ENCODE measurements at regions not wholly inside any gene's neighbourhood (a gene's known extent, or its start where the extent isn't known, plus 50 kb on each side); places are given as distances from the start of the nearest gene placed in this dataset.

DNA sequence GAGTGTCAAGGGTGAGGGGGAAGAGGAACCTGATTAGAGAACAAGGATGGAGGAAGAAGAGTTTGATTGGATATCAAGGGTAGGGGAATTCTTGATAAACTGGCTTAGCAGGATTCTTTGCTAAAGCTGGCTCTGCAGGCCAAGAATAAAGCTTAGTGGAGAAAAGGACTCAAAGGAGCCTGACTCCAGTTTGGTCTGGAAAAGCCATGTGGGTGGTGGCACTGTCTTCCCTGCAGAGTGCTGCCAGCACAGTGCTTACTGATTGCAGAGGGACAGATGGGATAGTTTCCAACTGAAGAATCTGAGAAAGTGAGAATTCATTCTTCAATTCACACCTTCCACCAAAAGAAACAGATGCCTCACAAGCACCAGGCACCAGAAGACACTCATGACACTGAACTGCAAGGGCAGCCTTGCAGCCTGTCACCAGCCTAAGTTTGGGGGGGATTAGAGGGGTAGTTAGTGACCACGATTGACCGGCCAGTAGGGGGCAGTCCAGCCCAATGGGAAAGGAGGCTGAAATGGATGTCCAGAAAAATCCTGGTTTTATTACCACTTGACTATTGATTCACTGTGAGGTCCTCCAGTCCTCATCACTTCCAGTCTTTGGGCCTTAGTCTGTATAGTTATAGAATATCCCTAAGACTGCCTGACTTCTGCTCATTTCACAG is 334.5 kb downstream of the SMAD2 start:
- DNase-seq (ENCODE audit: low spot score): no peak

DNA sequence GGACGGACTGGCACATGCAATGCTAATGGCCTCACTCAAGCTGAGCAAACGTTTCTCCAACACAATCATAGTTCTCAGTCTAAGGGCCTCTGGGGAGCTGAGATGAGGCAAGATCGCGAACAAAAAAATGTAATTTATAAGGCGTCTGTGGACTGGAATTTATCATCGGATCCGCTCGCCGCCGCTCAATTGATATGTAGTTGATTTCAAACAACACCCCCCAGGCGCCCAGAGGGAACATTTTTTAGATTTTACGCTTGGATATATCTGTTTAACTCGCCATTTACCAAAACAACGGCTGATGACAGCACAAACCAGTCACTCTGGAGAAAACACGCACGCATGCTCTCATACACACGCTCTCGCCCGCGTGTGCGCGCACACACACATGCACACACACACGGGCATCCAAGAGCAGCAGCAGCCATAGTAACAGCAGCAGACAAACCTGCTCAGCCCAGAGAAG is 335.8 kb downstream of the SMAD2 start:
- no peak for DNase-seq (ENCODE audit: low spot score)

DNA sequence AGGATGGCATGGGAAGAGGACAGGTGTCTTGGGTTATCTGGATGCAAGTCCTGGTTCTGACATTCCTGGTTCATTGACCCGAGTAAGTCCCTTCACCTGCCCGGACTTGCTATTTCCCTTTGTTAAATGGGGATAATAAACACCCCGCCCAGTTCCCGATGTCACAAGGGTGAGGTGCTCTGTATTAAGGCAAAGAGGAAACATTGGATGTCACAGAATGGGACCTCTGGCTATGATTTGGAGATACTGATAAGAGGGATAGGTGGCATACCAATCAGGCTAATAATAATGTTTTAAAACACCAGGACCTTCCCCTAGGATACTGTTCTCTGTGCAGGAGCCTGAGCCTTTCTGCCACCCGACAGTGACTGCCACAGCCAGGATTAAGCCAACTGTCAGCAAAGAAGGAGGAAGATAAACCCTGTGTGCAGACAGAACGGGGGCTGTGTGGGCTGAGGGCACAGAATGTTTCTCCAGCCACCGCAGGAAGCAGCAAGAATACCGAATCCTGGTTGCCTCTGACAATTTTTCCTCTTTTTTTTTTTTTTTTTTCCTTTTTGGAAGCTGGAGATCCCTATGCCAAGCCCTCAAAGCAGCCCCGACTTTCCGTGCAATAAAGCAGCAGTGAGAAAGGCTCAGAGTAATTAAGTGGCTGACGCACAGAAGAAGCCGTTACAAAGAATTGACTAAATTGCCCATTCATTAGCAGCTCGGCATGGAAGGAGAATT is 336.6 kb downstream of the SMAD2 start:
- DNase-seq (ENCODE audit: low spot score): no peak

DNA sequence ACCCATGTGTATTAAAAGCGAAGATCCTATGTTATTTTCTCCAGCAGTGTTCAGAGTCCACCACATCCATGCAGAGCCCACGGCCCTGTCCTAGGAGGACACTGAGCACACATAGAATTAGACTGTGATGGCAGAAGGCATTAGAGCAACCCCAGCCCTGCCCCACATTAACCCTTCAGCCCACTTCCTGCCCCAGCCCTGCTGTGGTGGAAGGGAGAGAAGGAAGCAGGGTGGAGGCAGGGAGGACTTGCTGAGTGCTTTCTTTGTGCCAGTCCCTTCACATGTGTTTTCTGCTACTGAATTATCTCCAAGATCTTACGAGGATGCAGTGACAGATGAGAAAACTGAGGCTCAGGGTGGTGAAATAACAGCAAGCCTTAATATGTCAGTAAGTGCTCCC is 339.0 kb downstream of the SMAD2 start:
- DNase-seq (ENCODE audit: low spot score): no peak

DNA sequence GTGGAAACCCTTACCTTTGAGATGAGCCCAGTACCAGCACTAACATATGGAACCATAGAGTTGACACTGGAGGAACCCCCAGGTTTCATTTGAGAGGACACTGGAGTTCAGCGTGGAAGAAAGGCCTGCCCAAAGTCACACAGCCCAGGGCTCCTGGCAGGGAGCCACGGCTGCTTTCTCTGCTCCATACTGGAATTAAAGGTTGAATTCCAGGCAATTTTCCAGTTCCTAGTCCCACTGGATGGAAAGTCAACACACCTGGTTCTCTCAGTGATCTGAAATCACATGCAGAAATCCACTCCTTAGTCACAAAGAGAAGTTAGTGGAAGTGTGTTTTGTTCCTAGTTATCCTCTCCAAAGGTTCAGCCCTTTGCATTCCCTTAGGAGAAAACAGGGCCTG is 336.1 kb upstream of the SKOR2 start:
- no peak for DNase-seq (ENCODE audit: low spot score)

DNA sequence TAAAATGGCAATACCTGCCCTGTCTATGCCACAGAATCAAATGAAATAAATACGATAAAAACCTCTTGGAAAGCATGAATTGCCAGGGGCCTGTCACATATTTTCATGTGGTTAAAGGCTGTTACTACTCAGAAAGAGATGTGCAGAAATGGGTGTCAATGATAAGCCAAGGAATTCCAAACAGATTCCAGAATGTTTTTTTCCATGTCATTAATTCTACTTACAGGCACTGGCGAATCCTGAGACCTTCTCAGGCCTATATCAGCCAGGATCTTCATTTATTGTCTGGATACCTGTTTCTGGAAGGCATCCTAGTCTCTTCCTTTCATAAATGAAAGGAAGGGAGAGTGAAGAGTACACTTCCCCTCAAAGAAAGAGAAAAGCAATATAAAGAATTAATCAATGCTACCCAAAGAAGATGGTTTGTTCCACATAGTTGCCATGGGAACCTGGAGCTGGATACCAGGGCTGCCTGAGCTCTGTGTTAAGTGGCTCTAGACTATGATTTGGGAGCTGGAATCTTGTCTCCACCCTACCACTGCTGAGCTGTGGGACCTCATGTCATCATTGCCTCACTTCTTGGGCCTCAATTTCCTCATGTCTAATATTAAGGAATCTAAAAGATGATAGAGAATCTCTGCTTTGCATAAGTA is 335.1 kb upstream of the SKOR2 start:
- DNase-seq (ENCODE audit: low spot score): no peak

DNA sequence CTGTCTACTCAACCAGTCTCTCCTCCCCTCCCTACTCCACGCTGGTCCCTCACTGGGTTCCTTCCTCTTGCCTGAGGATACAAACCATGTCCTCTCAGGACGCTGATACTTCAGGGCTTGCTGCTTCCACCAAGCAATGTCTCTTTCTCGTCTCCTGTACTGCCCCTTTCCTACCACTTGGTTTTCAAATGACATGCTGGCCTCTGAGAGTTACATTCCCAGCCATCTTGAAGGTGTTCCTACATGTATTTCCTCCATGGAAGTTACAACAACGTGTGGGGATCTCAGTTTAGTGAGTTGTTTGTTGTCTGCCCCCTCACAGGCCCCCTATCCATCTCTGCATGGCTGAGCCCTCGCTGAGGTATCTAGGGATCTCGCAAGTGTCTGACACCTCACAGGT is 334.5 kb upstream of the SKOR2 start:
- DNase-seq (ENCODE audit: low spot score): no peak

DNA sequence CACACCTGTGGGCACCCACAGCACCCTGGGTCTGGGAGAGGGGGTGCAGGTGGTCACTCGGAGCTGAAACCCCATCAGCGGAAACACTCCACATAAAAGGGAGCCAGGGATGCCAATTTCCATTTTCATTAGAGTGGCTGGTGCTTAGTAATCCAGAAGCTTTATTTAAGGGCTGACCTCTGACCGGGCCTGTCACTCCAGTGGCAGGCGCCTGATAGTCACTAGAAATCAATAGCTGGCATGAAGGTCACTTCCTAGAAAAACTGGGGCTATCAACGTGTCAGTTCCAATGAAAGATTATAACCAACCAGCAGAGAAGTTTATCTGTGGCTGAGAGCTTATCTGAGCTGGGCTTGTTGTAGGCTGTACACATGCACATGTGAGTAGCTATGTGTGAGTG is 333.7 kb upstream of the SKOR2 start:
- DNase-seq (ENCODE audit: low spot score): no peak

DNA sequence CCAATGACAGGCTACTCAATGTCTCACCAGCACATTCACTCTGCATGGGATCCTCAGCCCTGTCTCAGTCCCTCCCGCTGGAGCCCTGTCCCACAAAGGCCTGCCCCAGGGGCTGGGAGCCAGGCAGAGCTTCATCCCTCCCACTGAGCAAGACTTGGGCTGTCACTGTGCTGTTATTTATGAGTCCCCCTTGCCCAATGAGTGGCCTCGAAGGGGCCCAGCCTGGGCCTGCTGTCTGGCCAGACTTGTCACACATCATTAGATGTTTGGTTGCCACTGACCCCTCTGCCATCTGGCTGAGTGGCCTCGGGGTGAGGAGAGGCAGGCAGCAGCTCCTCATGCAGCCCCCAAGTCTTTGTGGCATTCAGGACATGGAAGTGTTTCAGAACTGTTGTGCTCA is 330.6 kb upstream of the SKOR2 start:
- no peak for DNase-seq (ENCODE audit: low spot score)

DNA sequence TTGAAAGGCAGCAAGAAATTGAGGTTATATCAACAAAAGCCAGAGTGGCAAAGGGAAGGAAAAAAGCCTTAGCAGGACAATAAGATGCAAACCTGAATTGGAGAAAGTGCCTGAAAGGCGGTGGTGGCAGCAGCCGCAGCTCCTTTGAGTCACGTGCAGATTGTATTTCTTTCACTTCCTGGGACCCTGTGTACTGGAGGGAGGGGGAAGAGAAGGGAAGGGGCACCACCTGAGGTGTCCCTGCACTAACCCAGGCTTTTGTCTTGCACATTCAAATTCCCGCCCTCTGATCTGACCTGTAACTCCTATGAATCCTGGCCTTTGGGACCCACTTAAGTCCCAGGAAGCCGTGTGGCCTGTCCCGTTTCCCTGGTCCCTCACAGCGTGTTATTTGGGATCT is 326.1 kb upstream of the SKOR2 start:
- DNase-seq (ENCODE audit: low spot score): no peak

DNA sequence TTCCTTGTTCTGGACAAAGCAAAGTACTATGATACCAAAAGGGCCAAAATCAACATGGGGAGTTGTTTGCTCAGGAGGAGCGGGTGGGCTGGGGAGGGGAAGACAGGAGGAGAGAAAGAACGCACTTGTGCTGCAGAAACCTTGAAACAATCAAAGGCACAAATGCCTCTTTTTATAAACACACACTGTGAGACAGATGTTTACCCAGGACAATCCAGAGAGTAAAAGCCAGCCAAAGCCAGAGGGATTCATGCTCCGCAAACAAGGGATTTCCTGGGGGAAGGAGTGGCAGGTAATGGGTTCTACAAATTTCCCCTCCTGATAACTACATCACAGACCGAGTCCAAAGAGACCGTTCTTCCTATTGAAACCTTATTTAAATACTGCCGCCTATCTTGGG is 323.5 kb upstream of the SKOR2 start:
- DNase-seq (ENCODE audit: low spot score): no peak

DNA sequence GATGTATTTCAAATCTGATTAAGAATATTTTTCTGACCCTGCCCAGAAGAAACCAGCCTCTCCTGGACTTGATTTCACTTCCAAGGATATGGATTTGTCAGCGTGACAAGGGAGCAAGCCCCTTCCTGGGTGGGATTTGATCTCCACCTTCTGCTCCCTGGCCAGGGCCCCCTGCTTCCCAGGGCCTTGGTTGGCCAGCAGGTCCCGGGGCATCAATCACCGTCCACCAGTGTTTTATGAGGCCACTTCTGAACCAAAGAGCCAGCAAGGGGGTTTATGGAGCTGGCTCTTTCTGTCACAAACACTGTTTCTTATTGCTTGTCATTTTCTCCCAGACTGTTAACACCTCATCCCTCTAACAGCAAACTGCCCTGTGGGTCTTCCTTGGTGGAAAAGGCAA is 320.5 kb upstream of the SKOR2 start:
- no peak for DNase-seq (ENCODE audit: low spot score)

DNA sequence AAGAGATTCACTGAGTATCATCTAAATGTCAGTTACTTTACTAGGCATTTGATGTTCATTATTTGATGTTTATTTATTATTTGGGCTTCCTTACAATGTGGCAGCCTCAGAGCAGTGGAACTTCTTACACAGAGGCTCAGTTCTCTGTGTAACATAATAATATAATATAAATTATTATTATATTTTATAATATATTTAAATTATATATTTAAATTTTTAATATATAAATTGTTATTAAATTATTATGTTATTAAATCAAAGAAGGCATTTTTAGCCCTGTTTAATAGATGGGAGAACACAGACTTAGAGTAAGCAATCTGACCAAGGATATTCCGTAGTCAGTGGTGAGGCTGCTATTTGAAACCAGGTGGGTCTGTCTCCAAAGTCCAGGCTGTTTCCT is 315.3 kb upstream of the SKOR2 start:
- no peak for DNase-seq (ENCODE audit: low spot score)

DNA sequence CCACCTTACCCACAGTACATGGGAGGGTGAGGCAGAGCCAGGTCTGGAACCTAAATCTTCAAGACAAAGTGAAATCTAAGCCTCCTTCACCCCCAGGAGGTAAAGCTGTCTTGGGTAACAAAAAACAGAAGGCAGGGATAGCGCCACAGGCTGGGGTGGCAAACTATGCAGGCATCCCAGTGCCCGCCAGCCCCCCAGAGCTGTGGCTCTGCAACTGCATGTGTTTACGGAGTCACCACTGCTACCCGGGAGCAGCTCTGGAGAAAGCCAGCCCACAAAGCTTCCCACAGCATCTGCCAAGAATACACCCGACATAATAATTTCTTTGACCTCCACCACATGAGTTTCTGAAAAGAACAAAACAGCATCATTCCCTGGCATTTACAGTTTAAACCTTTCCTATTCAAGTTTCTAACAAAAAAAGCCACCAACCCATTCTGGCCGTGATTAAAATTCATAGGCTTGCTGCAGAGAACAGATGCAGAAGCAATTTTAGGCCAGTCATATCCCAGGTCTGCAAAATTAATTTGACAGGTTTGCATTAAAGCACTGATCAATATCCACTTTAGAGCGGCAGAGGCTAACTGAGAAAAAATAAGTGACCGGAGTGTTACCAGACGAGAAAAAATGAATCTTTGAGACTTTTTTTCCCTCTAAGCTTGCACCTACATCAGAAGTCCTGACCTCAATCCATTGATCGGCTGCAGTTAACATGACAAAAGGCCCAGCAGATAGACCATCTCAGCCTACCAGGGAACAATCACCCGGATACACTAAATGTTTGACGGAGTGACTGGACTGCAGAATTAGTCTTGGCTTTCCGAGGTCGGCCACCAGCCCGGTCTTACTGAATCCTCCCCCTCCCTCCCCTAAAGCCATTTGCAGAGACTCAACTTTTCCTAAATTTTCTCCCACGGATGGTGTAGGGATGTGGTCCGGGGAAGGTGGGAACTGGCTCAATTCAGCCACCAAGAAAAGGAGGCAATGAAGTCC is 309.6 kb upstream of the SKOR2 start:
- no peak for DNase-seq (ENCODE audit: low spot score)

DNA sequence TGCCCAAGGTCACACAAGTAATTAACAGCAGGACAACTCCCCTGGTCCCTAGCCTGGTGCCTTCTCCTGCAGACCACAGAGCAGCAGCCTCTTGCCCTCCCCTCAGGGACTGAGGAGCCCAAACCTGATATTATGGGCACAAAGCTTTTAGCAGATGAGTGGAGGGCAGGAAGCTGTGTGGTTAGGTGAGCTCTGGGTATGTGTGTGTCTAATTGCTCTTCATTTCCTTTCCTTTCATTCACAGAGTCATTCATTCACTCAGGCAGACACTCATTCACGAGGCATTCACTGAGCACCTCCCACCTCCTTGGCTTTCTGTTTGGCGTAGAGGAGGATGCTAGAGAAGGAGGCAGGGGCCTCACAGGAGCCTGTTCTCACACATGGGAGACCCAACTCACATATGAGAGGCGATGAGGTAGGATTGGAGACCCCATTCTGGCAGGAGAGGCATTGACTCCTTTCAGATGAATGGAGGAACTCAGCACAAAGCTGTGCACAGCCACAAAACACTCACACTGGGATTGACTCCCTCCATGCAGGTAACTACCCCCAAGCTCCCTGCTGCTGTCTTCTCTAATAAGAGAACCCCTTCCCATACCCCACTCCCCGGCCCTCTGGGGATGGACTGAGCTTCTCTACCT is 306.8 kb upstream of the SKOR2 start:
- DNase-seq (ENCODE audit: low spot score): no peak

DNA sequence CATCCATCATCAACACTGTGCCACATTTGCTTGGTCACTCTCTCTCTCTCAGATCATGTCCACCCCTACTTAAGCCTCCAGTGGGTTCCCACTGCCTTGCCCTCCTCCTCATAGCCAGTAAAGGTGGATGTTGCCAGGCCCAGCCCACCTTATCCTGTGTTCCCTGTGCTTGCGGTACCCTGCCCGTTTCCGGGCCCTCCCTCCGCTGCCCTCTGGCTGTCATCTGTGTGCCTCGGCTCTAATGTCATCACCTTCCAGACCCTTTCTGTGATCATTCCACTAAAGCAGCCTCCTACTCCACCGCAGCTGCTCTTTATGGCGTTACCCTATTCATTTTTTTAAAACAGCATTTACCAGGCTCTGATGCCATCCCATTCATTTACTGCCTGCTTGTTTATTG is 305.7 kb upstream of the SKOR2 start:
- no peak for DNase-seq (ENCODE audit: low spot score)

DNA sequence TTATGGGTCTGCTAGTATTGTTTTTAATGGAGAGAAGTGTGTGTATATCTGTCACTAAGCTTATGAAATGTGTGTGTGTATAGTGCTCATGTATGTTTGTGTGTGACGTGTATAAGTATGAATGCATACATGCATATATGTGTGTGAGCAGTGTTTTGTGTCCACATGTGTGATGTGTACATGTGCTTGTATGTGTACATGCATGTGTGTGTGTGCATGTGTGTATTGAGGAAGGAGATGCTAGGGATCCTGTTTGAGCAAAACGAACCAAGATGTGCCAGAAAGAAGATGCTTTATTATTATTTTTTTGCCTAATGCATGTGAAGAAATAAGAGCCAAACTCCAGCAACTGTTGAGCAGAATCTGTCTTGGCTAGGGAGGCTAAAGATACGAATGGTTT is 301.3 kb upstream of the SKOR2 start:
- DNase-seq (ENCODE audit: low spot score): no peak

DNA sequence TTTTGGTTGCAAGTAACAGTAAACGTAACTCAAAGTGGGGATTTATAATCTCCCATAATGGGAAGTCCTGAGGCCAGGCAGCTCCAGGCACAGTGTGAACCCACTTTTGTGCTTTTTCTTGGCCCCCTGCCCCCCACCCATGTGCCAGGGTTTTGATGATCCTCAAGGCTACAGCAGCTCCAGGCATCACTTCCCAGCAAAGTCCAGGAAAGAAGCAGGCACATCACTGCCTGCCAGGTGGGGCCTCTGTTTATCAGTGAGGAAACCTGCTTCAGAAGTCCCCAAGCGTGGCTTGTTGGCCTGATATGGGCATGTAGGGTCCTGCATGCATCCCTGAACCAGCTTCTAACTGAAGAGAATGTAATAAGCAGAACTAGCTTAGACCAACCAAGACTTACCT is 299.2 kb upstream of the SKOR2 start:
- DNase-seq (ENCODE audit: low spot score): no peak

DNA sequence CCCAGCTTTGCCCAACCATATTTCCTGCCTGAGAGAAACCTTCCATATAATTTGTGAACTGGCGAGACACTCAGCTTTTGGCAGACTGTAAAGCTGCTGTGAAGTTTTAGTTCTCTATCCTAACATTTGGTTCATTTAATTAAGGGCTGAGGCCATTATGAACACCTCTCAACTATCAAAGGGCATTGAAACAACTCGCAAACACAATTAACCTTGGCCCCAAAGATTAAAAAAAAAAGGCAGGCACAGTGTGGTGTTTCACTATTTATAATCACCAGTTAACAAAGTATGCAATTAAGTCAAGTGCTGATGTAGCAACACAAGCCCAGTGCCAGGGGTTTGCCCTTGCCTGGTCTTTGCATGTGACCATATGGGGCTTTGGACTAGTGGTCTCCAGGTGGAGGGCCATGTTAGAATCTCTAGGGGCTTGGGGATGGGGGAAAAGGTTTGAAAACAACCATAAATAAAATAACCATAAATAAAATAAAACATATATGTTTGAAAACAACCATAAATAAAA is 297.6 kb upstream of the SKOR2 start:
- no peak for DNase-seq (ENCODE audit: low spot score)

DNA sequence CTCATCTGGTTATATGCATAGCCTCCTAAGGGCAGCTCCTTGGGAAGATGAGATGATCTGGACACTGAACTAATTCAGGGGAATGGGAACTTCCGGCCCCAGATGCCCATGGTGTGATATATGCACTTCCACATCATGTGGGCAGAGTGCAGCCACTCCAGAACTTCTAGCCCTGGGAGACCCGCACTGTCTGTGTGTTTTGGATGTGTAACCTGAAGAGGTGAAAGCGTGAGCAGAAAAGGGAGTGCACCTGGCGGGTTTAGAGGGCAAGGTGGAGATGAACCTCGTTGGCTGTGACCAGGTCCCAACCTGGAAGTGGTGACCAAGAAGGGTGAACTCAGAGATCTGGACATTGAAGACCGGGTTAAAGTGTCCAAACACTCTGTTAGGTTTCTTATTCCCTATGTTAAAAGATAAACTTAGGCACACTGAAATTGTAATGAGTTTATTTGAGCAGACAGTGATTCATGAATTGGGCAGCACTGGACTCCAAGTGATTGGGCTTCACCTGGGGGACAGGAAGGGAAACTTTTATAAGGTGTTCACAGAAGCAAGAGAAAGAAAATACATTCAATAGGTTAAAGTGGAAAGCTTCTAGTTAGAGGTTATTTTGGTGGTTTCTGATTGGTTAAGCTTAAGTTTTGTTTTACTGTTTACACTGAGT is 296.2 kb upstream of the SKOR2 start:
- DNase-seq (ENCODE audit: low spot score): no peak

DNA sequence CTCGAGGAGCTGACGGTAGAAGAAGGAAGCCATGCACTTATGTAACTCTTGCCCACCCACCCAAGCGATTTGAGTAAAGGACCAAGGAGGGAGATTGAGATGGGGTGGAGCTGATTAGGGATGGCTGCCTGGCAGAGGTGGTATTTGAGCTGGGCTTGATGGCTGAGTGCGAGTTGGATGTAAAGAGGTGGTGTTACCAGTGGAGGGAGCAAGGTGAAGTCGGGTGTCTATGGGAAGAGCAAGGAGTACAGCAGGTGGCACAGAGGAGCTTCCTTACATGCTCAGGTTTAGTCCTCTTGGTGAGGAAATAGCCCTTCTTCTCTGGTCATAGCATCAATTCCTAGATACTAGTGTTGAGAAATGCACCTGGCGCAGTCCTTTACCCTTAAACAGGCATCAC is 294.2 kb upstream of the SKOR2 start:
- no peak for DNase-seq (ENCODE audit: low spot score)
